ENCODE measurements at regions not wholly inside any gene's neighbourhood (a gene's known extent, or its start where the extent isn't known, plus 50 kb on each side); places are given as distances from the start of the nearest gene placed in this dataset.

- no peak for DNase-seq
- Histone ChIP-seq H3K27me3 (ENCODE audit: control insufficient read depth, insufficient read depth, low read length) (no peaks in the 10 kb centered on the region), H3K4me3 (ENCODE audit: insufficient read depth, low read depth, low read length) (no peak overlapping the region), H3K36me3 (replicated peaks; ENCODE audit: control insufficient read depth, insufficient read depth, low read length) (no peaks in the 10 kb centered on the region)
These were observed 80.3 kb downstream of the OTOL1 start for GRCh38 chr3:161576714-161577510.

GRCh38 chr3:161577662-161578061 lies 81.1 kb downstream of the OTOL1 start:
- Histone ChIP-seq H3K27me3 (ENCODE audit: control insufficient read depth, insufficient read depth, low read length) (no peaks in the 10 kb centered on the region), H3K4me3 (ENCODE audit: insufficient read depth, low read depth, low read length) (no peak overlapping the region), H3K36me3 (replicated peaks; ENCODE audit: control insufficient read depth, insufficient read depth, low read length) (no peaks in the 10 kb centered on the region)
- DNase-seq: no peak

- H3K36me3 ChIP-seq (replicated peaks; ENCODE audit: control insufficient read depth, insufficient read depth, low read length): no peaks in the 10 kb centered on the region
- H3K4me3 ChIP-seq (ENCODE audit: insufficient read depth, low read depth, low read length): no peak overlapping the region
- no peak for DNase-seq
- no peaks in the 10 kb centered on the region for H3K27me3 ChIP-seq (ENCODE audit: control insufficient read depth, insufficient read depth, low read length)
These were observed 83.0 kb downstream of the OTOL1 start for GRCh38 chr3:161579395-161580126.

- DNase-seq: no peak
- H3K27me3 ChIP-seq (ENCODE audit: control insufficient read depth, insufficient read depth, low read length): no peaks in the 10 kb centered on the region
- no peaks in the 10 kb centered on the region for H3K36me3 ChIP-seq (replicated peaks; ENCODE audit: control insufficient read depth, insufficient read depth, low read length)
- H3K4me3 ChIP-seq (ENCODE audit: insufficient read depth, low read depth, low read length): no peak overlapping the region
These were observed 89.3 kb downstream of the OTOL1 start for GRCh38 chr3:161585922-161586321.

- H3K36me3 ChIP-seq (replicated peaks; ENCODE audit: control insufficient read depth, insufficient read depth, low read length): no peaks in the 10 kb centered on the region
- H3K27me3 ChIP-seq (ENCODE audit: control insufficient read depth, insufficient read depth, low read length): no peaks in the 10 kb centered on the region
- no peak for DNase-seq
- H3K4me3 ChIP-seq (ENCODE audit: insufficient read depth, low read depth, low read length): no peak overlapping the region
These were observed 90.1 kb downstream of the OTOL1 start for GRCh38 chr3:161586556-161587235.

GRCh38 chr3:161598639-161599038 lies 102.0 kb downstream of the OTOL1 start:
- H3K36me3 ChIP-seq (replicated peaks; ENCODE audit: control insufficient read depth, insufficient read depth, low read length): no peaks in the 10 kb centered on the region
- no peak for DNase-seq
- no peak overlapping the region for H3K4me3 ChIP-seq (ENCODE audit: insufficient read depth, low read depth, low read length)
- H3K27me3 ChIP-seq (ENCODE audit: control insufficient read depth, insufficient read depth, low read length): no peaks in the 10 kb centered on the region

GRCh38 chr3:161599697-161600096 lies 103.1 kb downstream of the OTOL1 start:
- no peak overlapping the region for H3K4me3 ChIP-seq (ENCODE audit: insufficient read depth, low read depth, low read length)
- no peak for DNase-seq
- H3K27me3 ChIP-seq (ENCODE audit: control insufficient read depth, insufficient read depth, low read length): no peaks in the 10 kb centered on the region
- no peaks in the 10 kb centered on the region for H3K36me3 ChIP-seq (replicated peaks; ENCODE audit: control insufficient read depth, insufficient read depth, low read length)

GRCh38 chr3:161600173-161600572 lies 103.6 kb downstream of the OTOL1 start:
- H3K27me3 ChIP-seq (ENCODE audit: control insufficient read depth, insufficient read depth, low read length): no peaks in the 10 kb centered on the region
- no peak overlapping the region for H3K4me3 ChIP-seq (ENCODE audit: insufficient read depth, low read depth, low read length)
- DNase-seq: no peak
- no peaks in the 10 kb centered on the region for H3K36me3 ChIP-seq (replicated peaks; ENCODE audit: control insufficient read depth, insufficient read depth, low read length)

GRCh38 chr3:161602475-161602874 lies 105.9 kb downstream of the OTOL1 start:
- DNase-seq: no peak
- no peak overlapping the region for H3K4me3 ChIP-seq (ENCODE audit: insufficient read depth, low read depth, low read length)
- no peaks in the 10 kb centered on the region for H3K36me3 ChIP-seq (replicated peaks; ENCODE audit: control insufficient read depth, insufficient read depth, low read length)
- no peaks in the 10 kb centered on the region for H3K27me3 ChIP-seq (ENCODE audit: control insufficient read depth, insufficient read depth, low read length)

GRCh38 chr3:161602918-161603317 lies 106.3 kb downstream of the OTOL1 start:
- H3K4me3 ChIP-seq (ENCODE audit: insufficient read depth, low read depth, low read length): no peak overlapping the region
- H3K36me3 ChIP-seq (replicated peaks; ENCODE audit: control insufficient read depth, insufficient read depth, low read length): no peaks in the 10 kb centered on the region
- no peak for DNase-seq
- no peaks in the 10 kb centered on the region for H3K27me3 ChIP-seq (ENCODE audit: control insufficient read depth, insufficient read depth, low read length)

GRCh38 chr3:161607056-161607455 lies 110.4 kb downstream of the OTOL1 start:
- Histone ChIP-seq H3K4me3 (ENCODE audit: insufficient read depth, low read depth, low read length) (no peak overlapping the region), H3K36me3 (replicated peaks; ENCODE audit: control insufficient read depth, insufficient read depth, low read length) (no peaks in the 10 kb centered on the region), H3K27me3 (ENCODE audit: control insufficient read depth, insufficient read depth, low read length) (no peaks in the 10 kb centered on the region)
- no peak for DNase-seq

GRCh38 chr3:161619351-161619750 lies 122.7 kb downstream of the OTOL1 start:
- Histone ChIP-seq H3K4me3 (ENCODE audit: insufficient read depth, low read depth, low read length) (no peak overlapping the region), H3K36me3 (replicated peaks; ENCODE audit: control insufficient read depth, insufficient read depth, low read length) (no peaks in the 10 kb centered on the region), H3K27me3 (ENCODE audit: control insufficient read depth, insufficient read depth, low read length) (no peaks in the 10 kb centered on the region)
- no peak for DNase-seq

- no peaks in the 10 kb centered on the region for H3K27me3 ChIP-seq (ENCODE audit: control insufficient read depth, insufficient read depth, low read length)
- DNase-seq: no peak
- H3K4me3 ChIP-seq (ENCODE audit: insufficient read depth, low read depth, low read length): no peak overlapping the region
- H3K36me3 ChIP-seq (replicated peaks; ENCODE audit: control insufficient read depth, insufficient read depth, low read length): no peaks in the 10 kb centered on the region
These were observed 134.2 kb downstream of the OTOL1 start for GRCh38 chr3:161630794-161631193.

GRCh38 chr3:161631536-161631935 lies 134.9 kb downstream of the OTOL1 start:
- no peaks in the 10 kb centered on the region for H3K27me3 ChIP-seq (ENCODE audit: control insufficient read depth, insufficient read depth, low read length)
- H3K36me3 ChIP-seq (replicated peaks; ENCODE audit: control insufficient read depth, insufficient read depth, low read length): no peaks in the 10 kb centered on the region
- no peak overlapping the region for H3K4me3 ChIP-seq (ENCODE audit: insufficient read depth, low read depth, low read length)
- no peak for DNase-seq

- no peak overlapping the region for H3K4me3 ChIP-seq (ENCODE audit: insufficient read depth, low read depth, low read length)
- DNase-seq: no peak
These were observed 141.0 kb downstream of the OTOL1 start for GRCh38 chr3:161637559-161637958.

More at GRCh38 chr3:161637559-161637958, 141.0 kb downstream of the OTOL1 start:
- H3K36me3 ChIP-seq (replicated peaks; ENCODE audit: control insufficient read depth, insufficient read depth, low read length): no peaks in the 10 kb centered on the region
- H3K27me3 ChIP-seq (ENCODE audit: control insufficient read depth, insufficient read depth, low read length): no peaks in the 10 kb centered on the region
